Parathyroid adenoma (tissue), 2 donors: ENCODE measurements at regions not wholly inside any gene's neighbourhood (a gene's known extent, or its start where the extent isn't known, plus 50 kb on each side); places are given as distances from the start of the nearest gene placed in this dataset.

ENCODE experiments used
- H2AFZ ChIP-seq: fragments of 300-600 bp; sonication (generic); one replicate; pipeline ENCODE4 v1.7.0; 2017; ENCODE audit warnings: antibody characterized with exemption, mild to moderate bottlenecking
- H3K27ac ChIP-seq: fragments of 300-600 bp; sonication (generic); one replicate; pipeline ENCODE4 v1.7.0; 2017
- H3K27me3 ChIP-seq: fragments of 300-600 bp; sonication (generic); one replicate; pipeline ENCODE4 v1.7.0; 2017; ENCODE audit warnings: low read length; ENCODE audit not compliant: control insufficient read depth, insufficient read depth
- H3K36me3 ChIP-seq: fragments of 300-600 bp; sonication (generic); one replicate; pipeline ENCODE4 v1.7.0; 2017; ENCODE audit warnings: low read length; ENCODE audit not compliant: control insufficient read depth, insufficient read depth
- H3K4me1 ChIP-seq: fragments of 300-600 bp; sonication (generic); one replicate; pipeline ENCODE4 v1.7.0; 2017; ENCODE audit warnings: control low read depth
- H3K4me2 ChIP-seq: fragments of 300-600 bp; sonication (generic); one replicate; pipeline ENCODE4 v1.7.0; 2017; ENCODE audit warnings: low read length
- H3K4me3 ChIP-seq: fragments of 300-600 bp; sonication (generic); one replicate; pipeline ENCODE4 v1.7.0; 2017; ENCODE audit warnings: low read depth, low read length
- H3K79me2 ChIP-seq: fragments of 300-600 bp; sonication (generic); one replicate; pipeline ENCODE4 v1.7.0; 2017; ENCODE audit warnings: control low read depth
- H3K9ac ChIP-seq: fragments of 300-600 bp; sonication (generic); one replicate; pipeline ENCODE4 v1.7.0; 2017; ENCODE audit warnings: mild to moderate bottlenecking
- H3K9me3 ChIP-seq: fragments of 300-600 bp; sonication (generic); one replicate; pipeline ENCODE4 v1.7.0; 2017; ENCODE audit warnings: low read length; ENCODE audit not compliant: control insufficient read depth
- TF ChIP-seq, protein P1 (sequence below): fragments of 300-600 bp; sonication (generic); IDR thresholded peaks from one replicate; pipeline ENCODE4 v1.7.0; 2017; ENCODE audit warnings: antibody characterized with exemption, mild to moderate bottlenecking
- donor health status: primary hyperparathyroidism.

DNA sequence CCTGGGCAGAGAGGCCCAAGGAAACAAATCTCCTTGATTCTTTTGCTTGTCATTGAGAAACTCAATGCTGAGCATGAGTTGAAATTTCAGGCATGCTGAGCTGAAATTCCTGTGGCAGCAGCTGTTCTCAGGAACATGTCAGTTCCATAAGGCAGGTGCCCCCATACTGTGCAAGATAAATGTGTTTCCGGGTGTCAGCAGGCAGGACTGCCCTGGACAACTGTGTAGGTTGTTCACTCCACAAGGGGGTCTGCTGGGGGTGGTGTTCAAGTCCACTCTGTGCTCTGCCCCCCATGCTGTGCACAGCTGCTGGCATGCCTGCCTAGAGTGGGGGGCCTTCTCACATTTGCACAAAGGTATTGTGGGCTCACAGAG lies 133.7 kb downstream of the CTTN start:
- no peaks in the 10 kb centered on the region for H3K36me3 ChIP-seq
- H3K4me2 ChIP-seq = no peak overlapping the region
- no peak overlapping the region for H3K27ac ChIP-seq
- no peak overlapping the region for H2AFZ ChIP-seq
- TF ChIP-seq, protein P1, sequence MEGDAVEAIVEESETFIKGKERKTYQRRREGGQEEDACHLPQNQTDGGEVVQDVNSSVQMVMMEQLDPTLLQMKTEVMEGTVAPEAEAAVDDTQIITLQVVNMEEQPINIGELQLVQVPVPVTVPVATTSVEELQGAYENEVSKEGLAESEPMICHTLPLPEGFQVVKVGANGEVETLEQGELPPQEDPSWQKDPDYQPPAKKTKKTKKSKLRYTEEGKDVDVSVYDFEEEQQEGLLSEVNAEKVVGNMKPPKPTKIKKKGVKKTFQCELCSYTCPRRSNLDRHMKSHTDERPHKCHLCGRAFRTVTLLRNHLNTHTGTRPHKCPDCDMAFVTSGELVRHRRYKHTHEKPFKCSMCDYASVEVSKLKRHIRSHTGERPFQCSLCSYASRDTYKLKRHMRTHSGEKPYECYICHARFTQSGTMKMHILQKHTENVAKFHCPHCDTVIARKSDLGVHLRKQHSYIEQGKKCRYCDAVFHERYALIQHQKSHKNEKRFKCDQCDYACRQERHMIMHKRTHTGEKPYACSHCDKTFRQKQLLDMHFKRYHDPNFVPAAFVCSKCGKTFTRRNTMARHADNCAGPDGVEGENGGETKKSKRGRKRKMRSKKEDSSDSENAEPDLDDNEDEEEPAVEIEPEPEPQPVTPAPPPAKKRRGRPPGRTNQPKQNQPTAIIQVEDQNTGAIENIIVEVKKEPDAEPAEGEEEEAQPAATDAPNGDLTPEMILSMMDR = no peak
- no peak overlapping the region for H3K9ac ChIP-seq
- no peak overlapping the region for H3K4me3 ChIP-seq
- no peaks in the 10 kb centered on the region for H3K4me1 ChIP-seq
- no peaks in the 10 kb centered on the region for H3K79me2 ChIP-seq
- H3K9me3 ChIP-seq = no peaks in the 10 kb centered on the region
- no peaks in the 10 kb centered on the region for H3K27me3 ChIP-seq

DNA sequence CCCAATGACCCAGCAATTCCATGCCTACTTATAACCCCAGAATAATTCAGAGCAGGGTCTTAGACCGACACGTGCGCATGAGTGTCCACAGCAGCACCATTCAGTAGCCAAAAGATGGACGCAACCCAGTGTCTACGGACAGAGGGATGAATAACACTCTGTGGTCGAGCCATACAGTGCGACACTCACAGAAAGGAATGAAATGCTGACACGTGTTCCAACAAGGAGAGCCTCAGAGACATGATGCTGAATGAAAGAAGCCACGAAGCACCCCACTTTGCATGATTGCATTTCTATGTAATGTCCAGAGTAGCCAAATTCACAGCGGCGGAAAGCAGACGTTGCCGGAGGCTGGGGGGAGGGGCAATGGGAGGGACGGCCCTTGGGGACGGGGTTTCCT lies 134.4 kb downstream of the CTTN start:
- Histone ChIP-seq H3K27me3 (no peaks in the 10 kb centered on the region), H3K4me1 (no peaks in the 10 kb centered on the region), H2AFZ (no peak overlapping the region), H3K4me2 (no peak overlapping the region), H3K4me3 (no peak overlapping the region), H3K27ac (no peak overlapping the region), H3K79me2 (no peaks in the 10 kb centered on the region), H3K36me3 (no peaks in the 10 kb centered on the region), H3K9me3 (no peaks in the 10 kb centered on the region), H3K9ac (no peak overlapping the region)
- TF ChIP-seq, protein P1 = no peak

DNA sequence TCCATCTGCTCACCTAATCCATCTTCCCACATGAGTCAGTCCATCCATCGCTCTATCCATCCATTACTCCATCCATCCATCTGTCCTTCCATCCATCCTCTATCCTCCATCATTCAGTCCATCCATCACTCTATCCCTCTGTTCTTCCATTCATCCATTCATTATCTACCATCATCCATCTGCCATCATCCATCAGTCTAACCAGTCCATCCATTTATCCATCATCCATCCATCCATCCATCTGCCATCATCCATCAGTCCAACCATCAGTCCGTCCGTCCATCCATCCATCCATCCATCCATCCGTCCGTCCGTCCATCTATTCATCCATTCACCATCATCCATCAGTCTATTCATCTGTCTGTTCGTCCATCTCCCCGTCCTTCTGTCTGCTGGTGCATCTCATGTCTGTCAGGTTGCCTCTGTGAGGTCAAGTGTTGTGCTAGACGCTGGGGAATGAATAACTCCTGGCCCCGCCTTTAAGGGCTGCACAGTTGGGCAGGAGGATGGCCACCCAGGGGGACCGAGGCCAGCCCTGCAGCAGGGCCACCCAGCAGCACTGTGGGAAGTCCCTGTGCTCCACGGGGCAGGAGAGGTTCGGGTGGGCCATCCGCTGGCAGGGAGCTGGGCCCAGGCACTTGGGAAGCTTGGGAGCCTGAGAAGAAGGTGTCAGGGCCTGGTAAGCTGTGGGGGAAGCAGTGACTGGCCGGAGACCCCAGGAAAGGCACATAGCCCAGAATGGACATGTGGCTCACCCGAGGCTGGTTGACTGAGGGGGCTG lies 137.1 kb downstream of the CTTN start:
- Histone ChIP-seq H3K9ac (no peak overlapping the region), H3K79me2 (no peaks in the 10 kb centered on the region), H3K27me3 (no peaks in the 10 kb centered on the region), H3K27ac (no peak overlapping the region), H3K9me3 (no peaks in the 10 kb centered on the region), H2AFZ (no peak overlapping the region), H3K4me1 (no peaks in the 10 kb centered on the region), H3K36me3 (no peaks in the 10 kb centered on the region), H3K4me2 (no peak overlapping the region), H3K4me3 (no peak overlapping the region)
- TF ChIP-seq, protein P1 = no peak

DNA sequence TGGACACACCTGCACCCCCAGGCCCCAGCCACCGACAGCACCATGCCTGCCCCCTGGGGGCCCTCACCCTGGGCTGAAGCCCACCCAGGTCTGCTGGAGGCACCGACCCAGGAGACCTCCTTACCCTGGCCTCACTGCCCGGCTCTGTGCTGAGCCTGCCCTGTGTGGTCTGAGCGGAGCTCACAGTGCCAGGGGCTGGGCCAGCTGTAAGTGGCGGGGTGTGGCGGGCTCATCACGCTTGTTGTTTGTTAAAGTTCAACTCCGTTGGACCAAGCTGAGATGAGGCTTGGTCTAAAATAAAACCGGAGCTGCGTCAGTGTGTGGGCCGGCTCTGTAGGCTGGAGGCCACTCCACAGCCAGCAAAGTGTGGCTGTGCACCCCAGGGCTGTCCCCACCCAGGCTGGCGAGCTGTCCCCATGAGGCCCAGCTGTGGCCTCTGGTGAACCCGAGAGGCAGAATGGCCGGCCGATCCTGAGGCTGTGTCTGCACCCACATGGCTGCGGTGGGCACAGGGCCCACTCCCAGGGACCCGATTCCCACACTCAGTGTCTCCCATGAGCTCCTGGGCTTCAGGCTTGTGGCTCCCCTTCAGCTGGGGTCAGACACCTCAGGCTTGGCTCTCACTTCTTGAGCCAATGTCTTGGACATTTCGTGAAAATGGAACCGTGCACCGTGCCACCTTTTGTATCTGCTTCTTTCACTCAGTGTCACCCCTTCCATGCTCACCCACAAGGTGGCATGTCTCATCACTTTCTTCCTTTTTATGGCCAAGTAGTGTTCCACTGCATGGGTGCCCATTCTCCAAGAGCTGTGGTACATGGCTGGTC lies 137.9 kb downstream of the CTTN start:
- Histone ChIP-seq H3K27ac (no peak overlapping the region), H3K9ac (no peak overlapping the region), H3K36me3 (no peaks in the 10 kb centered on the region), H3K4me3 (no peak overlapping the region), H2AFZ (no peak overlapping the region), H3K79me2 (no peaks in the 10 kb centered on the region), H3K4me1 (no peaks in the 10 kb centered on the region), H3K9me3 (no peaks in the 10 kb centered on the region), H3K4me2 (no peak overlapping the region), H3K27me3 (no peaks in the 10 kb centered on the region)
- TF ChIP-seq, protein P1 = no peak
